Jurkat, Clone E6-1 (cell line): ENCODE measurements at regions not wholly inside any gene's neighbourhood (a gene's known extent, or its start where the extent isn't known, plus 50 kb on each side); places are given as distances from the start of the nearest gene placed in this dataset.

Experiments
- DNase-seq: peaks from one replicate; pipeline ENCODE4 v3.0.0-alpha.2; 2011; ENCODE audit warnings: low read depth, low spot score
- H3K4me3 ChIP-seq: 2 replicates; pipeline ENCODE4 v1.5.1; 2011; ENCODE audit warnings: mild to moderate bottlenecking, low read length, control low read depth, moderate library complexity

- no peak overlapping the region for H3K4me3 ChIP-seq
- no peak for DNase-seq
Observed at GRCh38 chr16:86198206-86199118, 299.5 kb downstream of the IRF8 start.

- H3K4me3 ChIP-seq: no peak overlapping the region
- no peak for DNase-seq
Observed at GRCh38 chr16:86199182-86199581, 300.2 kb downstream of the IRF8 start.

- H3K4me3 ChIP-seq: no peak overlapping the region
- no peak for DNase-seq
Observed at GRCh38 chr16:86199871-86200695, 301.1 kb downstream of the IRF8 start.

- no peak for DNase-seq
- no peak overlapping the region for H3K4me3 ChIP-seq
Observed at GRCh38 chr16:86200722-86201121, 301.8 kb downstream of the IRF8 start.

- no peak for DNase-seq
Observed at GRCh38 chr16:86201746-86202145, 302.8 kb downstream of the IRF8 start.

GRCh38 chr16:86202267-86202666 is 303.3 kb downstream of the IRF8 start:
- DNase-seq: no peak
- no peak overlapping the region for H3K4me3 ChIP-seq

More at GRCh38 chr16:86201746-86202145, 302.8 kb downstream of the IRF8 start:
- no peak overlapping the region for H3K4me3 ChIP-seq

- no peak for DNase-seq
- H3K4me3 ChIP-seq: no peak overlapping the region
Observed at GRCh38 chr16:86202760-86203426, 303.9 kb downstream of the IRF8 start.

GRCh38 chr16:86203557-86204275 is 304.8 kb downstream of the IRF8 start:
- no peak overlapping the region for H3K4me3 ChIP-seq
- no peak for DNase-seq

GRCh38 chr16:86205521-86206245 is 304.6 kb upstream of the FOXF1 start:
- DNase-seq: no peak
- H3K4me3 ChIP-seq: no peak overlapping the region

GRCh38 chr16:86207350-86207749 is 303.0 kb upstream of the FOXF1 start:
- DNase-seq: no peak
- no peak overlapping the region for H3K4me3 ChIP-seq

- no peak overlapping the region for H3K4me3 ChIP-seq
- no peak for DNase-seq
Observed at GRCh38 chr16:86209202-86209601, 301.1 kb upstream of the FOXF1 start.

GRCh38 chr16:86210403-86211193 is 299.7 kb upstream of the FOXF1 start:
- no peak overlapping the region for H3K4me3 ChIP-seq
- DNase-seq: no peak

- no peak overlapping the region for H3K4me3 ChIP-seq
- no peak for DNase-seq
Observed at GRCh38 chr16:86211265-86211664, 299.1 kb upstream of the FOXF1 start.

GRCh38 chr16:86211800-86212199 is 298.5 kb upstream of the FOXF1 start:
- DNase-seq: peak; percentile 14

GRCh38 chr16:86212706-86213436 is 297.5 kb upstream of the FOXF1 start:
- no peak for DNase-seq
- H3K4me3 ChIP-seq: no peak overlapping the region

More at GRCh38 chr16:86211800-86212199, 298.5 kb upstream of the FOXF1 start:
- H3K4me3 ChIP-seq: no peak overlapping the region

- no peak overlapping the region for H3K4me3 ChIP-seq
- DNase-seq: no peak
Observed at GRCh38 chr16:86213437-86214205, 296.7 kb upstream of the FOXF1 start.
